ENCODE measurements at regions not wholly inside any gene's neighbourhood (a gene's known extent, or its start where the extent isn't known, plus 50 kb on each side); places are given as distances from the start of the nearest gene placed in this dataset.

DNA sequence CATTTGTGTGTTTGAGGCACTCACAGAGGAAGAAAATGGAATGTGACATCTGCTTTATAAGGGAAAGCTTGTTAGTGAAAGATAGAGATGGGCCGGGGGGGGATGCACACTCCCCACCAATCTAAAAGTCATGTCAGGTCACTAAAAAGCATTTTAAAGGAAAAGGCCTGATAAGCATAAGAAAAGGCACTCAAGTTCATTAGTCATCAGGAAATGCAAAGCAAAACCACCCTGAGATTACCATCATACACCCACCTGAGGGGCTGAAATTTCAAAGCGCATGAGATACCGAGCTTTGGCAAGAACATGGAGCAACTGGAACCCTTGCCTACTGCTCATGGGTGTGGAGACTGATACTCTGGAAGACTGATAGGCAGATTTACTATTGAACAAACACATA is 77.9 kb upstream of the ANO1 start:
- TF ChIP-seq, protein P1, sequence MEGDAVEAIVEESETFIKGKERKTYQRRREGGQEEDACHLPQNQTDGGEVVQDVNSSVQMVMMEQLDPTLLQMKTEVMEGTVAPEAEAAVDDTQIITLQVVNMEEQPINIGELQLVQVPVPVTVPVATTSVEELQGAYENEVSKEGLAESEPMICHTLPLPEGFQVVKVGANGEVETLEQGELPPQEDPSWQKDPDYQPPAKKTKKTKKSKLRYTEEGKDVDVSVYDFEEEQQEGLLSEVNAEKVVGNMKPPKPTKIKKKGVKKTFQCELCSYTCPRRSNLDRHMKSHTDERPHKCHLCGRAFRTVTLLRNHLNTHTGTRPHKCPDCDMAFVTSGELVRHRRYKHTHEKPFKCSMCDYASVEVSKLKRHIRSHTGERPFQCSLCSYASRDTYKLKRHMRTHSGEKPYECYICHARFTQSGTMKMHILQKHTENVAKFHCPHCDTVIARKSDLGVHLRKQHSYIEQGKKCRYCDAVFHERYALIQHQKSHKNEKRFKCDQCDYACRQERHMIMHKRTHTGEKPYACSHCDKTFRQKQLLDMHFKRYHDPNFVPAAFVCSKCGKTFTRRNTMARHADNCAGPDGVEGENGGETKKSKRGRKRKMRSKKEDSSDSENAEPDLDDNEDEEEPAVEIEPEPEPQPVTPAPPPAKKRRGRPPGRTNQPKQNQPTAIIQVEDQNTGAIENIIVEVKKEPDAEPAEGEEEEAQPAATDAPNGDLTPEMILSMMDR (IDR thresholded peaks at IDR 0.05) = no peak
- no peak for TF ChIP-seq POLR2AphosphoS5 (IDR thresholded peaks at IDR 0.05)
- TF ChIP-seq POLR2A (IDR thresholded peaks at IDR 0.05) = no peak
- TF ChIP-seq EP300 (IDR thresholded peaks at IDR 0.05) = no peak

Data from sigmoid colon (tissue), 4 donors.